ENCODE measurements at regions not wholly inside any gene's neighbourhood (a gene's known extent, or its start where the extent isn't known, plus 50 kb on each side); places are given as distances from the start of the nearest gene placed in this dataset.

DNA sequence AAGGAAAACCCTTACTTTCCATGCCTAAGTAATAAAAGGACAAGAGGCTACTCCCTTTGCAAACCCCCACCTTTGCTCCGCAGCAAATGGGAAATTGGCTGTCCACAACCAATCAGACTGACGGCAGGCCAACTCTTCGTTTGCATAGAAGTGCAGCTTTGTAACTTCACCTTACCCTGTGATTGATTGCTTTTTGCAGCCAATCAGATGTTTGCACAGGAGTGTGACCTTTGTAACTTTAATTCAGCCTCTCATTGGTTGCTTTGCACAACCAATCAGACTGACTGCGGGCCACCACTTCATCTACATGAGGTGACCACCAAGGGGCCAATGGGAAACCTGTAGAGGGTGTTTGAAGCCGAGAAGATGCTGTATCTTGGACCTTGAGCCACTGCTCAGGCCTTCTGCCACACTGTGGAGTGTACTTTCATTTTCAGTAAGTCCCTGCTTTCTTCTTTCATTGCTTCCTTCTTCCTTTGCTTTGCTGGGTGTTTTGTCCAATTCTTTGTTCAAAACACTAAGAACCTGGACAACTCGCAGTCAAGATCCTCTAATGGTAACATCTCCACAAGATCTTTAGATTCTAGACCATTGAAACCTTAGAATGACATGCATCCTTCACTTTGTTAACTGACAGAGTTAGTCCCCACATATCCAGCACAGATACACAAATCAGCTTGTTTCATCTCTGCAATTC, 51.3 kb upstream of the FREM1 start (continued):
- TF ChIP-seq, protein P1, sequence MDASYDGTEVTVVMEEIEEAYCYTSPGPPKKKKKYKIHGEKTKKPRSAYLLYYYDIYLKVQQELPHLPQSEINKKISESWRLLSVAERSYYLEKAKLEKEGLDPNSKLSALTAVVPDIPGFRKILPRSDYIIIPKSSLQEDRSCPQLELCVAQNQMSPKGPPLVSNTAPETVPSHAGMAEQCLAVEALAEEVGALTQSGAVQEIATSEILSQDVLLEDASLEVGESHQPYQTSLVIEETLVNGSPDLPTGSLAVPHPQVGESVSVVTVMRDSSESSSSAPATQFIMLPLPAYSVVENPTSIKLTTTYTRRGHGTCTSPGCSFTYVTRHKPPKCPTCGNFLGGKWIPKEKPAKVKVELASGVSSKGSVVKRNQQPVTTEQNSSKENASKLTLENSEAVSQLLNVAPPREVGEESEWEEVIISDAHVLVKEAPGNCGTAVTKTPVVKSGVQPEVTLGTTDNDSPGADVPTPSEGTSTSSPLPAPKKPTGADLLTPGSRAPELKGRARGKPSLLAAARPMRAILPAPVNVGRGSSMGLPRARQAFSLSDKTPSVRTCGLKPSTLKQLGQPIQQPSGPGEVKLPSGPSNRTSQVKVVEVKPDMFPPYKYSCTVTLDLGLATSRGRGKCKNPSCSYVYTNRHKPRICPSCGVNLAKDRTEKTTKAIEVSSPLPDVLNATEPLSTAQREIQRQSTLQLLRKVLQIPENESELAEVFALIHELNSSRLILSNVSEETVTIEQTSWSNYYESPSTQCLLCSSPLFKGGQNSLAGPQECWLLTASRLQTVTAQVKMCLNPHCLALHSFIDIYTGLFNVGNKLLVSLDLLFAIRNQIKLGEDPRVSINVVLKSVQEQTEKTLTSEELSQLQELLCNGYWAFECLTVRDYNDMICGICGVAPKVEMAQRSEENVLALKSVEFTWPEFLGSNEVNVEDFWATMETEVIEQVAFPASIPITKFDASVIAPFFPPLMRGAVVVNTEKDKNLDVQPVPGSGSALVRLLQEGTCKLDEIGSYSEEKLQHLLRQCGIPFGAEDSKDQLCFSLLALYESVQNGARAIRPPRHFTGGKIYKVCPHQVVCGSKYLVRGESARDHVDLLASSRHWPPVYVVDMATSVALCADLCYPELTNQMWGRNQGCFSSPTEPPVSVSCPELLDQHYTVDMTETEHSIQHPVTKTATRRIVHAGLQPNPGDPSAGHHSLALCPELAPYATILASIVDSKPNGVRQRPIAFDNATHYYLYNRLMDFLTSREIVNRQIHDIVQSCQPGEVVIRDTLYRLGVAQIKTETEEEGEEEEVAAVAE (CRISPR knock-in tag; IDR thresholded peaks at IDR 0.05; ENCODE audit: borderline replicate concordance), result peak; percentile 40; the same call in 1 of the 2 replicates
- TF ChIP-seq MIXL1 (CRISPR knock-in tag; IDR thresholded peaks at IDR 0.05) (peak; percentile 40; the same call in 1 of the 2 replicates), ZNF160 (CRISPR knock-in tag; IDR thresholded peaks at IDR 0.05) (no peak; the same call in 1 of the 2 replicates), KLF16 (CRISPR knock-in tag; IDR thresholded peaks at IDR 0.05) (peak in 1 of 2 experiments; percentile 6; a peak in 2 of 4 replicates), ZNF510 (CRISPR knock-in tag; IDR thresholded peaks at IDR 0.05; ENCODE audit: low read depth) (no peak), ZNF17 (CRISPR knock-in tag; IDR thresholded peaks at IDR 0.05) (no peak), ZNF607 (CRISPR knock-in tag; IDR thresholded peaks at IDR 0.05; ENCODE audit: borderline replicate concordance) (peak; percentile 42), NR2F1 (CRISPR knock-in tag; IDR thresholded peaks at IDR 0.05) (peak in 1 of 2 experiments; percentile 52; a peak in 1 of 4 replicates), FOXA3 (CRISPR knock-in tag; IDR thresholded peaks at IDR 0.05) (0 out of 2 replicates have a peak, but pooled peaks have one; percentile 21), POLR2G (IDR thresholded peaks at IDR 0.05; ENCODE audit: low read depth, low read length) (peak; percentile 83), NFYB (CRISPR knock-in tag; IDR thresholded peaks at IDR 0.05) (peak; percentile 89), STAG1 (CRISPR knock-in tag; IDR thresholded peaks at IDR 0.05) (peak; percentile 34), ARID2 (CRISPR knock-in tag; IDR thresholded peaks at IDR 0.05; ENCODE audit: borderline replicate concordance) (peak; percentile 7; the same call in 1 of the 2 replicates), TEF (CRISPR knock-in tag; IDR thresholded peaks at IDR 0.05) (peak; percentile 61; the same call in 1 of the 2 replicates), TARDBP (CRISPR knock-in tag; IDR thresholded peaks at IDR 0.05) (no peak), HNF4G (IDR thresholded peaks at IDR 0.05; ENCODE audit: borderline replicate concordance, low read depth, low read length) (peak; percentile 65; the same call in 1 of the 2 replicates), HNF4G (CRISPR knock-in tag; IDR thresholded peaks at IDR 0.05; ENCODE audit: borderline replicate concordance, low read depth) (peak; percentile 46; the same call in 1 of the 2 replicates), HOXA5 (CRISPR knock-in tag; IDR thresholded peaks at IDR 0.05) (peak; percentile 100)
- TF ChIP-seq, protein P2, sequence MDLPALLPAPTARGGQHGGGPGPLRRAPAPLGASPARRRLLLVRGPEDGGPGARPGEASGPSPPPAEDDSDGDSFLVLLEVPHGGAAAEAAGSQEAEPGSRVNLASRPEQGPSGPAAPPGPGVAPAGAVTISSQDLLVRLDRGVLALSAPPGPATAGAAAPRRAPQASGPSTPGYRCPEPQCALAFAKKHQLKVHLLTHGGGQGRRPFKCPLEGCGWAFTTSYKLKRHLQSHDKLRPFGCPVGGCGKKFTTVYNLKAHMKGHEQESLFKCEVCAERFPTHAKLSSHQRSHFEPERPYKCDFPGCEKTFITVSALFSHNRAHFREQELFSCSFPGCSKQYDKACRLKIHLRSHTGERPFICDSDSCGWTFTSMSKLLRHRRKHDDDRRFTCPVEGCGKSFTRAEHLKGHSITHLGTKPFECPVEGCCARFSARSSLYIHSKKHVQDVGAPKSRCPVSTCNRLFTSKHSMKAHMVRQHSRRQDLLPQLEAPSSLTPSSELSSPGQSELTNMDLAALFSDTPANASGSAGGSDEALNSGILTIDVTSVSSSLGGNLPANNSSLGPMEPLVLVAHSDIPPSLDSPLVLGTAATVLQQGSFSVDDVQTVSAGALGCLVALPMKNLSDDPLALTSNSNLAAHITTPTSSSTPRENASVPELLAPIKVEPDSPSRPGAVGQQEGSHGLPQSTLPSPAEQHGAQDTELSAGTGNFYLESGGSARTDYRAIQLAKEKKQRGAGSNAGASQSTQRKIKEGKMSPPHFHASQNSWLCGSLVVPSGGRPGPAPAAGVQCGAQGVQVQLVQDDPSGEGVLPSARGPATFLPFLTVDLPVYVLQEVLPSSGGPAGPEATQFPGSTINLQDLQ (CRISPR knock-in tag; IDR thresholded peaks at IDR 0.05), result no peak
- TF ChIP-seq, protein P3, sequence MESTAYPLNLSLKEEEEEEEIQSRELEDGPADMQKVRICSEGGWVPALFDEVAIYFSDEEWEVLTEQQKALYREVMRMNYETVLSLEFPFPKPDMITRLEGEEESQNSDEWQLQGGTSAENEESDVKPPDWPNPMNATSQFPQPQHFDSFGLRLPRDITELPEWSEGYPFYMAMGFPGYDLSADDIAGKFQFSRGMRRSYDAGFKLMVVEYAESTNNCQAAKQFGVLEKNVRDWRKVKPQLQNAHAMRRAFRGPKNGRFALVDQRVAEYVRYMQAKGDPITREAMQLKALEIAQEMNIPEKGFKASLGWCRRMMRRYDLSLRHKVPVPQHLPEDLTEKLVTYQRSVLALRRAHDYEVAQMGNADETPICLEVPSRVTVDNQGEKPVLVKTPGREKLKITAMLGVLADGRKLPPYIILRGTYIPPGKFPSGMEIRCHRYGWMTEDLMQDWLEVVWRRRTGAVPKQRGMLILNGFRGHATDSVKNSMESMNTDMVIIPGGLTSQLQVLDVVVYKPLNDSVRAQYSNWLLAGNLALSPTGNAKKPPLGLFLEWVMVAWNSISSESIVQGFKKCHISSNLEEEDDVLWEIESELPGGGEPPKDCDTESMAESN (CRISPR knock-in tag; conservative IDR thresholded peaks at IDR 0.05), result 0 out of 2 replicates have a peak, but pooled peaks have one; percentile 30

All from HepG2 (cell line).